H9 (cell line): ENCODE measurements at regions not wholly inside any gene's neighbourhood (a gene's known extent, or its start where the extent isn't known, plus 50 kb on each side); places are given as distances from the start of the nearest gene placed in this dataset.

Experiments used
- DNase-seq: peaks from one replicate; pipeline ENCODE4 v3.0.0-alpha.2; 2017
- H2AFZ ChIP-seq: one replicate; pipeline ENCODE4 v1.6.1; 2013; ENCODE audit warnings: mild to moderate bottlenecking, low read length, control low read depth, moderate library complexity
- H2AK5ac ChIP-seq: 2 replicates; pipeline ENCODE4 v1.6.1; 2013; ENCODE audit warnings: low read length, control low read depth, mixed read lengths; ENCODE audit not compliant: insufficient read length
- H2BK120ac ChIP-seq: one replicate; pipeline ENCODE4 v1.6.1; 2013; ENCODE audit warnings: low read depth, mild to moderate bottlenecking, low read length, control low read depth, inconsistent platforms; ENCODE audit not compliant: poor library complexity, severe bottlenecking
- H2BK12ac ChIP-seq: 2 replicates; pipeline ENCODE4 v1.6.1; 2013; ENCODE audit warnings: low read length, control low read depth, mixed read lengths, low read depth; ENCODE audit not compliant: insufficient read length
- H2BK15ac ChIP-seq: 2 replicates; pipeline ENCODE4 v1.6.1; 2013; ENCODE audit warnings: low read depth, low read length, control low read depth
- H2BK20ac ChIP-seq: one replicate; pipeline ENCODE4 v1.6.1; 2013; ENCODE audit warnings: low read depth, mild to moderate bottlenecking, low read length, control low read depth, inconsistent platforms; ENCODE audit not compliant: poor library complexity, severe bottlenecking
- H2BK5ac ChIP-seq: 2 replicates; pipeline ENCODE4 v1.6.1; 2013; ENCODE audit warnings: low read length, control low read depth, mixed read lengths; ENCODE audit not compliant: insufficient read length
- H3K14ac ChIP-seq: 2 replicates; pipeline ENCODE4 v1.6.1; 2013; ENCODE audit warnings: low read length, control low read depth; ENCODE audit not compliant: insufficient read depth
- H3K18ac ChIP-seq: 2 replicates; pipeline ENCODE4 v1.6.1; 2013; ENCODE audit warnings: low read depth, mild to moderate bottlenecking, mixed read lengths, low read length, control low read depth; ENCODE audit not compliant: insufficient read length
- H3K23ac ChIP-seq: 2 replicates; pipeline ENCODE4 v1.6.1; 2013; ENCODE audit warnings: low read length, control low read depth, mixed read lengths, low read depth; ENCODE audit not compliant: insufficient read length
- H3K23me2 ChIP-seq: 2 replicates; pipeline ENCODE4 v1.6.1; 2013; ENCODE audit warnings: low read depth, mild to moderate bottlenecking, mixed read lengths, low read length, control low read depth; ENCODE audit not compliant: insufficient read length, poor library complexity, severe bottlenecking
- H3K27ac ChIP-seq: 2 replicates; pipeline ENCODE4 v1.5.1; 2013; ENCODE audit warnings: low read length, control low read depth, mixed read lengths, low read depth; ENCODE audit not compliant: insufficient read length
- H3K27me3 ChIP-seq: 2 replicates; pipeline ENCODE4 v1.6.1; 2013; ENCODE audit warnings: low read length, control low read depth, inconsistent platforms; ENCODE audit not compliant: insufficient read depth
- H3K4ac ChIP-seq: 2 replicates; pipeline ENCODE4 v1.6.1; 2013; ENCODE audit warnings: low read depth, mild to moderate bottlenecking, control low read depth, inconsistent platforms, low read length, moderate library complexity
- H3K4me1 ChIP-seq: 2 replicates; pipeline ENCODE4 v1.6.1; 2013; ENCODE audit warnings: low read length, control low read depth, inconsistent platforms; ENCODE audit not compliant: insufficient read depth
- H3K4me2 ChIP-seq: 2 replicates; pipeline ENCODE4 v1.6.1; 2013; ENCODE audit warnings: low read length, control low read depth, mixed read lengths; ENCODE audit not compliant: insufficient read length, insufficient read depth
- H3K56ac ChIP-seq: 2 replicates; pipeline ENCODE4 v1.6.1; 2013; ENCODE audit warnings: low read depth, mild to moderate bottlenecking, mixed read lengths, low read length, control low read depth; ENCODE audit not compliant: insufficient read length
- H3K79me1 ChIP-seq: 2 replicates; pipeline ENCODE4 v1.6.1; 2013; ENCODE audit warnings: low read depth, mild to moderate bottlenecking, moderate library complexity, low read length, control low read depth, inconsistent platforms; ENCODE audit not compliant: insufficient read depth, poor library complexity, severe bottlenecking
- H3K79me2 ChIP-seq: 2 replicates; pipeline ENCODE4 v1.6.1; 2013; ENCODE audit warnings: low read length, control low read depth, inconsistent platforms; ENCODE audit not compliant: insufficient read depth
- H3K9ac ChIP-seq: 2 replicates; pipeline ENCODE4 v1.6.1; 2013; ENCODE audit warnings: low read length, control low read depth, mixed read lengths; ENCODE audit not compliant: insufficient read length; ENCODE audit errors: extremely low read depth
- H3K9me3 ChIP-seq: one replicate; pipeline ENCODE4 v1.6.1; 2013; ENCODE audit warnings: low read depth, low read length, inconsistent platforms; ENCODE audit not compliant: control insufficient read depth
- H3T11ph ChIP-seq: one replicate; pipeline ENCODE4 v1.6.1; 2013; ENCODE audit warnings: mild to moderate bottlenecking, low read length, control low read depth, inconsistent platforms
- H4K20me1 ChIP-seq: one replicate; pipeline ENCODE4 v1.6.1; 2013; ENCODE audit not compliant: control insufficient read depth, insufficient read length, insufficient read depth
- H4K5ac ChIP-seq: 2 replicates; pipeline ENCODE4 v1.6.1; 2013; ENCODE audit warnings: low read depth, mild to moderate bottlenecking, mixed read lengths, low read length, control low read depth; ENCODE audit not compliant: insufficient read length
- H4K8ac ChIP-seq: replicated peaks from 2 replicates; pipeline ENCODE4 v1.6.1; 2013; ENCODE audit warnings: low read length, control low read depth, mixed read lengths, low read depth; ENCODE audit not compliant: insufficient read length
- H4K91ac ChIP-seq: 2 replicates; pipeline ENCODE4 v1.6.1; 2013; ENCODE audit warnings: low read depth, mild to moderate bottlenecking, moderate library complexity, mixed read lengths, low read length, control low read depth; ENCODE audit not compliant: insufficient read length
- H3K27ac Mint-ChIP-seq, 3 experiments: 2 replicates in 2 of 3; 3 replicates in 1 of 3; pipeline ENCODE4 v1.8.0; 2020 to 2021; ENCODE audit warnings: mixed read lengths in 3 of 3, mild to moderate bottlenecking in 1 of 3, moderate library complexity in 1 of 3
- H3K27me3 Mint-ChIP-seq: 2 replicates; pipeline ENCODE4 v1.8.0; 2021; ENCODE audit warnings: low read depth, mild to moderate bottlenecking, moderate library complexity, mixed read lengths
- H3K36me3 Mint-ChIP-seq, 3 experiments: 2 replicates in 2 of 3; 3 replicates in 1 of 3; pipeline ENCODE4 v1.8.0; 2020 to 2021; ENCODE audit warnings: low read depth in 3 of 3, mixed read lengths in 3 of 3; ENCODE audit not compliant: insufficient read depth in 1 of 3
- H3K4me1 Mint-ChIP-seq, 2 experiments: 2 replicates each; pipeline ENCODE4 v1.8.0; 2020; ENCODE audit warnings: mixed read lengths in 2 of 2
- H3K4me3 Mint-ChIP-seq, 2 experiments: 2 replicates in 1 of 2; 3 replicates in 1 of 2; pipeline ENCODE4 v1.8.0; 2020 to 2021; ENCODE audit warnings: mild to moderate bottlenecking in 2 of 2, mixed read lengths in 2 of 2, moderate library complexity in 1 of 2
- H3K9me3 Mint-ChIP-seq, 2 experiments: 2 replicates in 1 of 2; 3 replicates in 1 of 2; pipeline ENCODE4 v1.8.0; 2020; ENCODE audit warnings: mild to moderate bottlenecking in 2 of 2, mixed read lengths in 2 of 2, moderate library complexity in 1 of 2
- CTCF ChIP-seq: fragments of 200-600 bp; sonication (generic); conservative IDR thresholded peaks from 3 replicates; pipeline ENCODE4 v1.8.0; 2021; ENCODE audit warnings: antibody characterized with exemption, mild to moderate bottlenecking
- WGBS: extraction: QIAGEN DNeasy Blood & Tissue Kit; methylation state at CpG from one replicate; pipeline ENCODE4 v1.1.7; 2013; ENCODE audit warnings: missing lambda C conversion rate, low lambda C conversion rate, mixed read lengths; ENCODE audit not compliant: insufficient read length; ENCODE audit errors: extremely low coverage; 5-methylcytosine and 5-hydroxymethylcytosine counted together

GRCh38 chrX:43316146-43316545 is 340.0 kb upstream of the MAOA start:
- H3K18ac ChIP-seq: no peak overlapping the region
- H3K4ac ChIP-seq: no peak overlapping the region
- H2BK15ac ChIP-seq: no peak overlapping the region
- no peak overlapping the region for H3K14ac ChIP-seq
- H2AK5ac ChIP-seq: no peak overlapping the region
- no peak overlapping the region for H2BK5ac ChIP-seq
- no peaks in the 10 kb centered on the region for H3K27me3 ChIP-seq
- Mint-ChIP-seq H3K36me3 (peaks cover 0 to 5% (median 2%) of the 10 kb centered on the region in 3 experiments; a peak in 5 of 7 replicates), H3K4me3 (no peak overlapping the region), H3K4me1 (peaks cover 4 to 9% of the 10 kb centered on the region in 2 experiments; a peak in 3 of 4 replicates), H3K27ac (no peak overlapping the region), H3K27me3 (no peaks in the 10 kb centered on the region), H3K9me3 (peaks cover 4 to 32% of the 10 kb centered on the region in 2 experiments; a peak in 4 of 5 replicates)
- no peaks in the 10 kb centered on the region for H3K79me2 ChIP-seq
- H3K27ac ChIP-seq: no peak overlapping the region
- H3T11ph ChIP-seq: no peak overlapping the region
- no peaks in the 10 kb centered on the region for H3K79me1 ChIP-seq
- no peak overlapping the region for H2BK20ac ChIP-seq
- H2BK12ac ChIP-seq: no peak overlapping the region
- H2AFZ ChIP-seq: no peak overlapping the region
- no peaks in the 10 kb centered on the region for H4K20me1 ChIP-seq
- H4K91ac ChIP-seq: no peak overlapping the region
- H3K9me3 ChIP-seq: no peaks in the 10 kb centered on the region
- H3K4me1 ChIP-seq: no peaks in the 10 kb centered on the region
- H3K23me2 ChIP-seq: no peaks in the 10 kb centered on the region
- no CpG with 5 or more reads among the region's 2 CpGs for WGBS
- no peak for TF ChIP-seq CTCF
- no peak overlapping the region for H4K8ac ChIP-seq
- no peak overlapping the region for H2BK120ac ChIP-seq
- H3K56ac ChIP-seq: no peak overlapping the region
- no peak for DNase-seq
- no peak overlapping the region for H3K9ac ChIP-seq
- H4K5ac ChIP-seq: no peak overlapping the region
- H3K4me2 ChIP-seq: no peak overlapping the region
- no peak overlapping the region for H3K23ac ChIP-seq
